Progenitor cell of endocrine pancreas (in vitro differentiated cells): ENCODE measurements at regions not wholly inside any gene's neighbourhood (a gene's known extent, or its start where the extent isn't known, plus 50 kb on each side); places are given as distances from the start of the nearest gene placed in this dataset.
"Not testable (repeated sequence)": the region's sequence is repeated elsewhere in the genome, so short reads cannot be mapped to it uniquely, and the experiment has no call there.

Source experiments
- DNase-seq: peaks from one replicate; pipeline ENCODE4 v3.0.0; 2021; ENCODE audit warnings: low spot score; ENCODE audit not compliant: unreplicated experiment
- H3K27ac Mint-ChIP-seq: 2 replicates; pipeline ENCODE4 v1.8.0; 2021; ENCODE audit warnings: mild to moderate bottlenecking, moderate library complexity, mixed read lengths
- H3K27me3 Mint-ChIP-seq: 2 replicates; pipeline ENCODE4 v1.8.0; 2021; ENCODE audit warnings: mixed read lengths
- H3K36me3 Mint-ChIP-seq: 2 replicates; pipeline ENCODE4 v1.8.0; 2022; ENCODE audit warnings: mixed read lengths; ENCODE audit not compliant: insufficient read depth
- H3K4me1 Mint-ChIP-seq: 2 replicates; pipeline ENCODE4 v1.8.0; 2021; ENCODE audit warnings: low read depth, mixed read lengths
- H3K4me3 Mint-ChIP-seq: 2 replicates; pipeline ENCODE4 v1.8.0; 2021; ENCODE audit warnings: low read depth, mild to moderate bottlenecking, moderate library complexity, mixed read lengths
- H3K9me3 Mint-ChIP-seq: 2 replicates; pipeline ENCODE4 v1.8.0; 2021; ENCODE audit warnings: low read depth, mixed read lengths
- TF ChIP-seq, protein P1 (sequence below): fragments of 200-600 bp; sonication (generic); IDR thresholded peaks from one replicate; pipeline ENCODE4 v1.5.0; 2021; ENCODE audit warnings: antibody characterized with exemption, mild to moderate bottlenecking; ENCODE audit not compliant: unreplicated experiment

- no peaks in the 10 kb centered on the region for H3K36me3 Mint-ChIP-seq
- no peak for DNase-seq
- H3K27ac Mint-ChIP-seq: no peak overlapping the region
- TF ChIP-seq, protein P1, sequence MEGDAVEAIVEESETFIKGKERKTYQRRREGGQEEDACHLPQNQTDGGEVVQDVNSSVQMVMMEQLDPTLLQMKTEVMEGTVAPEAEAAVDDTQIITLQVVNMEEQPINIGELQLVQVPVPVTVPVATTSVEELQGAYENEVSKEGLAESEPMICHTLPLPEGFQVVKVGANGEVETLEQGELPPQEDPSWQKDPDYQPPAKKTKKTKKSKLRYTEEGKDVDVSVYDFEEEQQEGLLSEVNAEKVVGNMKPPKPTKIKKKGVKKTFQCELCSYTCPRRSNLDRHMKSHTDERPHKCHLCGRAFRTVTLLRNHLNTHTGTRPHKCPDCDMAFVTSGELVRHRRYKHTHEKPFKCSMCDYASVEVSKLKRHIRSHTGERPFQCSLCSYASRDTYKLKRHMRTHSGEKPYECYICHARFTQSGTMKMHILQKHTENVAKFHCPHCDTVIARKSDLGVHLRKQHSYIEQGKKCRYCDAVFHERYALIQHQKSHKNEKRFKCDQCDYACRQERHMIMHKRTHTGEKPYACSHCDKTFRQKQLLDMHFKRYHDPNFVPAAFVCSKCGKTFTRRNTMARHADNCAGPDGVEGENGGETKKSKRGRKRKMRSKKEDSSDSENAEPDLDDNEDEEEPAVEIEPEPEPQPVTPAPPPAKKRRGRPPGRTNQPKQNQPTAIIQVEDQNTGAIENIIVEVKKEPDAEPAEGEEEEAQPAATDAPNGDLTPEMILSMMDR: no peak
- no peaks in the 10 kb centered on the region for H3K4me1 Mint-ChIP-seq
- H3K4me3 Mint-ChIP-seq: no peak overlapping the region
- H3K27me3 Mint-ChIP-seq: no peaks in the 10 kb centered on the region
- H3K9me3 Mint-ChIP-seq: no peaks in the 10 kb centered on the region
These were observed 85.1 kb upstream of the LCORL start for GRCh38 chr4:18106620-18107019.

- H3K4me3 Mint-ChIP-seq: no peak overlapping the region
- DNase-seq: no peak
- no peaks in the 10 kb centered on the region for H3K27me3 Mint-ChIP-seq
- TF ChIP-seq, protein P1: no peak
- H3K9me3 Mint-ChIP-seq: no peaks in the 10 kb centered on the region
- no peak overlapping the region for H3K27ac Mint-ChIP-seq
- H3K4me1 Mint-ChIP-seq: no peaks in the 10 kb centered on the region
- H3K36me3 Mint-ChIP-seq: no peaks in the 10 kb centered on the region
These were observed 83.8 kb upstream of the LCORL start for GRCh38 chr4:18105030-18106011.

- no peak overlapping the region for H3K4me3 Mint-ChIP-seq
- H3K9me3 Mint-ChIP-seq: no peaks in the 10 kb centered on the region
- H3K27me3 Mint-ChIP-seq: no peaks in the 10 kb centered on the region
- no peaks in the 10 kb centered on the region for H3K4me1 Mint-ChIP-seq
- H3K36me3 Mint-ChIP-seq: no peaks in the 10 kb centered on the region
- TF ChIP-seq, protein P1: no peak
- no peak for DNase-seq
- no peak overlapping the region for H3K27ac Mint-ChIP-seq
These were observed 82.5 kb upstream of the LCORL start for GRCh38 chr4:18103876-18104605.

GRCh38 chr4:18100657-18101056 lies 79.1 kb upstream of the LCORL start:
- Mint-ChIP-seq H3K36me3 (no peaks in the 10 kb centered on the region), H3K9me3 (no peaks in the 10 kb centered on the region), H3K4me3 (no peak overlapping the region), H3K27me3 (no peaks in the 10 kb centered on the region), H3K4me1 (no peaks in the 10 kb centered on the region), H3K27ac (no peak overlapping the region)
- TF ChIP-seq, protein P1: no peak
- DNase-seq: no peak

DNA sequence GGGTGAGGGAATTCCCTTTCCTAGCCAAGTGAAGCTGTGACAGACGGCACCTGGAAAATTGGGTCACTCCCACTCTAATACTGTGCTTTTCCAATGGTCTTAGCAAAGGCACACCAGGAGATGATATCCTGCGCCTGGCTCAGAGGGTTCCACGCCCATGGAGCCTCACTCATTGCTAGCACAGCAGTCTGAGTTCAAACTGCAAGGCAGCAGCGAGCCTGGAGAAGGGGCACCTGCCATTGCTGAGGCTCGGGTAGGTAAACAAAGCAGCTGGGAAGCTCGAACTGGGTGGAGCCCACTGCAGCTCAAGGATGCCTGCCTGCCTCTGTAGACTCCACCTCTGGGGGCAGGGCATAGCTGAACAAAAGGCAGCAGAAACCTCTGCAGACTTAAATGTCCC lies 68.9 kb upstream of the LCORL start:
- H3K4me3 Mint-ChIP-seq, H3K27me3 Mint-ChIP-seq, DNase-seq: not testable (repeated sequence)

More for the DNA sequence above, 68.9 kb upstream of the LCORL start:
- peaks cover 18% of the 10 kb centered on the region for H3K9me3 Mint-ChIP-seq
- H3K27ac Mint-ChIP-seq, H3K4me1 Mint-ChIP-seq, H3K36me3 Mint-ChIP-seq: not testable (repeated sequence)
